Testis (tissue), 2 donors: ENCODE measurements at regions not wholly inside any gene's neighbourhood (a gene's known extent, or its start where the extent isn't known, plus 50 kb on each side); places are given as distances from the start of the nearest gene placed in this dataset.

Experiments used
- DNase-seq: peaks from one replicate; pipeline ENCODE4 v3.0.0-alpha.2; 2019
- H3K27ac ChIP-seq, 2 donors: fragments of 200-600 bp; sonication (generic); one replicate each; pipeline ENCODE4 v1.5.1; 2019
- H3K27me3 ChIP-seq: fragments of 200-600 bp; sonication (generic); one replicate; pipeline ENCODE4 v1.5.1; 2019
- H3K36me3 ChIP-seq: fragments of 200-600 bp; sonication (generic); one replicate; pipeline ENCODE4 v1.5.1; 2017; ENCODE audit warnings: low read depth; ENCODE audit errors: missing control alignments
- H3K4me1 ChIP-seq: fragments of 200-600 bp; sonication (generic); one replicate; pipeline ENCODE4 v1.5.1; 2019
- H3K4me3 ChIP-seq, 2 donors: fragments of 200-600 bp; sonication (generic); one replicate each; pipeline ENCODE4 v1.5.1; 2017 to 2019
- H3K9me3 ChIP-seq: fragments of 200-600 bp; sonication (generic); one replicate; pipeline ENCODE4 v1.5.1; 2017
- CTCF ChIP-seq, 3 experiments: fragments of 450-650 bp in 2 of 3; fragments of 200-600 bp in 1 of 3; sonication (generic) in 1 of 3; IDR thresholded peaks; one replicate each; pipeline ENCODE4 v1.5.1; 2016 to 2019; ENCODE audit warnings: antibody characterized with exemption in 3 of 3, mild to moderate bottlenecking in 2 of 3, moderate library complexity in 1 of 3
- POLR2A ChIP-seq: fragments of 450-650 bp; IDR thresholded peaks from one replicate; pipeline ENCODE4 v1.6.1; 2017; ENCODE audit warnings: antibody characterized with exemption, mild to moderate bottlenecking, moderate library complexity
- WGBS, 2 donors: methylation state at CpG; one replicate each; pipeline ENCODE4 v1.1.5; 2018; 5-methylcytosine and 5-hydroxymethylcytosine counted together
- intact Hi-C: fragments of 100-400 bp; cut with DNase I; formaldehyde crosslinking; loops from one replicate; pipeline ENCODE4 v1.15.1; 2023; ENCODE audit warnings: low total_unique reads

DNA sequence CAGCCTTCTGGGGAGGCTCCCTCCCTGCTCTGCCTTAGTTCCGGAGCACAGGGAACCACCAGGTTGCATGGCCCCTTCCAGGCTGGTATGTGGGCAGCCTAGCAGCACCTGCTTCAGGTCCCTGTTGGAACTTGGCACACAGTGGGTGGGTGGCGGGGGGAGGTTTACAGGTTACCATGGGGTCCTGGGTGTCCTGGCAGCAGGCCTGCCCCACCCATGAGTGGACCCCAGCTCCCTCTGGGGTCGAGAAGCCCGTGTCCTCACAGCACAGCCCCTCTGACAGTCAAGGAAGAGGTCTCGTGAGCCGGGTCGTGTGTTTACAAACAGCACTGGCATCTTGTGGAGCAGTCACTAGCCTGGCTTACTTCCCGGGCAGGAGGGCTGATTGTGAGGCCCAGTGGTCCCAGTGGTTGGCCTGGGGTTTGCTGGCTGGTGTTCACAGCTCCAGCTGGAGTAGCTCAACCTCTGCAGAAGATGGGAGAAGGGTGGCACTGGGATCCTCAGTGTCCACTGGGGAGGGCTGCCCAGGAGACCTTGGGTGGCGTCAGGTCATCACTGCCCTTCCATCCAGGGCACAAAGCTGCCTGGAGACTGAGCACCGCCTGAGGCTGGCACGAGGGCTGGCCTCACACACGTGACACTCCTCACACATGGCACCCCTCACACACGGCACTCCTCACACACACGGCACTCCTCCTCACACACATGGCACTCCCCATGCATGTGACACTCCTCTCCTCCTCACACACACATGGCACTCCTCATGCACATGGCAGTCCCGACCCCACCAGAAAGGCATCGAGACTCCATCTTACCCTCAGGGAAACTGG lies 100.9 kb downstream of the RIPK4 start:
- TF ChIP-seq POLR2A (no peak), CTCF (IDR thresholded peaks at IDR 0.05) (no peak)
- intact Hi-C loops, result no loop called here
- H3K27me3 ChIP-seq, result no peaks in the 10 kb centered on the region
- H3K4me1 ChIP-seq, result peaks cover 3% of the 10 kb centered on the region
- no peak for DNase-seq
- no peak overlapping the region for H3K4me3 ChIP-seq
- no peak overlapping the region for H3K27ac ChIP-seq
- H3K9me3 ChIP-seq, result no peaks in the 10 kb centered on the region
- H3K36me3 ChIP-seq, result no peaks in the 10 kb centered on the region
- WGBS, 2 donors, result 93 to 94% methylated on average over 13 to 16 of the region's 16 CpGs

GRCh38 chr21:41664881-41665765 lies 101.7 kb downstream of the RIPK4 start:
- no peak overlapping the region for H3K4me3 ChIP-seq
- no peaks in the 10 kb centered on the region for H3K27me3 ChIP-seq
- H3K9me3 ChIP-seq, result no peaks in the 10 kb centered on the region
- no peaks in the 10 kb centered on the region for H3K36me3 ChIP-seq
- 69 to 75% methylated on average over 24 to 29 of the region's 32 CpGs for WGBS, 2 donors
- no peak overlapping the region for H3K27ac ChIP-seq
- TF ChIP-seq CTCF (IDR thresholded peaks at IDR 0.05) (no peak), POLR2A (no peak)
- intact Hi-C loops, result no loop called here
- H3K4me1 ChIP-seq, result peaks cover 3% of the 10 kb centered on the region
- DNase-seq, result no peak

- Histone ChIP-seq H3K9me3 (no peaks in the 10 kb centered on the region), H3K4me1 (peaks cover 3% of the 10 kb centered on the region), H3K27me3 (no peaks in the 10 kb centered on the region), H3K4me3 (no peak overlapping the region), H3K27ac (no peak overlapping the region), H3K36me3 (no peaks in the 10 kb centered on the region)
- DNase-seq, result no peak
- TF ChIP-seq POLR2A, result no peak
- TF ChIP-seq CTCF (IDR thresholded peaks at IDR 0.05), result no peak
- 81 to 87% methylated on average over 13 to 21 of the region's 21 CpGs for WGBS, 2 donors
- intact Hi-C loops, result no loop called here
Measured at GRCh38 chr21:41663805-41664788, 102.8 kb downstream of the RIPK4 start.

DNA sequence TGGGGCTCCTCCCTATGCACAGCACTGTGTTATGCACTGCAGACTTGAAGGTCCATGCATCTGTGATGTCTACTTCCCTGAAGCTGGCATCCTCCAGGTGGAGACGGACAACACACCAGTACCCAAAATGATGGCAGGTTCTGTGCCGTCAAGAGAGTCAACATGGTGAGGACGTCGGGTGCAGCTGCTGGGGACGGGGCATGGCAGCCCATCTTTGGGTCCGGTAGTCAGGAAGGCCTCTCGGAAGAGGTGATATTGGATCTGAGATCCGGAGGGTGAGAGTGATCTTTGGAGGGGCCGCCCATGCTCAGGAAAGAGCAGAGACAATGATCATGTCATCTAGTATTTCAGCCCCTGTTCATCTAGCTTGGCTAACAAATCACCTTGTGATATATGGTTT lies 104.1 kb downstream of the RIPK4 start:
- DNase-seq, result no peak
- Histone ChIP-seq H3K9me3 (no peaks in the 10 kb centered on the region), H3K27ac (no peak overlapping the region), H3K27me3 (no peaks in the 10 kb centered on the region), H3K4me1 (peaks cover 3% of the 10 kb centered on the region), H3K4me3 (no peak overlapping the region), H3K36me3 (no peaks in the 10 kb centered on the region)
- intact Hi-C loops, result no loop called here
- WGBS, 2 donors, result 89 to 98% methylated on average over 8 to 9 of the region's 9 CpGs
- no peak for TF ChIP-seq POLR2A
- TF ChIP-seq CTCF (IDR thresholded peaks at IDR 0.05), result no peak
